ENCODE measurements at regions not wholly inside any gene's neighbourhood (a gene's known extent, or its start where the extent isn't known, plus 50 kb on each side); places are given as distances from the start of the nearest gene placed in this dataset.
"Not testable (repeated sequence)": the region's sequence is repeated elsewhere in the genome, so short reads cannot be mapped to it uniquely, and the experiment has no call there.

DNA sequence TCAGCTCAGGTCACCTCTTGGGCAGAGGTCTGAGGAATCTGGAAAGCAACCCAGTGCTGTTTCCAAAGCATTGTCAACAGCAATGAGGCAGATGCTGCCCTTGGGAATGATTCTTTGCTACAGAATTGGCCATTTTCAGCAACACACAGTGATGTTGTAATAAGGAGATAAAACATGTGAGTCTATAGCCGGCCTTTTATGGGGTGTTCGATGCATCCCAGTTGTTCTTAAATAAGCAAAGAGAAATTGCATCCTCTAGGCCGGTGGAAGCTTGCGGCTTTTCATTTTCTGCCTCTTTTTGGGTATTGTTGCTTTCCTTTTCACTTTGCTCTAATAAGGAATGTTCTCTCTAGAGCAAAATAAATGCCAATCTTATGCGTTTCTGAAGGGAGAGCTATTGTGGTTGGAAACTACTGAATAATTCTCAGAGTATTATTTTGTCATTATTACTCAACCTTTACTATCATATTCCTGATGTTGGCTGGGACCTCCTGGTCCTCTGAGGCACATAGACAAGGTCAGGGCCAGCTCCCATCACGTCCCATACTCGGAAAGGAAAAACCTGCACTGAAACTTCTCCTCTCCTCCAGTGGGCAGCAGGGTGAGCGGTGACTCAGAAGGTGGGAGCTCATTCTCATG, 214.2 kb downstream of the CDH26 start:
- no peak for DNase-seq

DNA sequence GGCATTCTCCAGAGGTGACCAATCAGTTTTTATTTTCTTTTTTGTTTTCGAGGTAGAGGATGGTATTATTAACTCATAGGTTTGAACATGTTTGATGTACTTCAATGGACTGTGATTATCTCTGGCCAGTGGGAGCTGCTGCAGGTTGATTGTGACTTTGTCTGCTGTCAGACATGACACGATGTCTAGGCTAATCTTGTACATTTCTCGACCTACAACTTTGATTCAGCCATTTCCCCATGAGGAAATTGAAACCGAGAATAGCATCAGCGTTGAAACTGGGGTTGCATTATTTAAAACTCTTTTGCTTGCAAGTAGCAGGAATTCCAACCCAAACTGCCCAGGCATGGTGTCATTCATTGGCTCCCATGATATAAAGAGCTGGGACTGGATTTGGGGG, 218.9 kb downstream of the CDH26 start:
- no peak for DNase-seq

DNA sequence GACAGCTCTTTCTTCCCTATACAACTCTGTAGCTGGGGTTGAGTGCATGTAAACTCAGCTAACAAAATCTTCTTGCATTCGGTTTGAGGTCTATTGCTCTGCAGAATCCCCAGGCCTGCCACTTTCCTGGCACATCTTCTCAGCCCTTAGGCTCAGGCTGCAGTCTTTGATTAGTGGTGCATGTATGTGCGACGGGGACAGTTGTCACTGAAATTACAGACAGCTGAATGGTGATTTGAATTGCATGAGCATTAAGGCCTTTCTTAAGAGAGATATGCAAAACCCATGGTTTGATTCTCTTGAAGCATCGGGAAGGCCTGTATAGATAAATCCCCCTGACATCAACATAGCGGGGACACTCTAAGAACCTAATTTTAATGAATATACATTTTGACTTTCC, 222.8 kb downstream of the CDH26 start:
- DNase-seq: no peak

DNA sequence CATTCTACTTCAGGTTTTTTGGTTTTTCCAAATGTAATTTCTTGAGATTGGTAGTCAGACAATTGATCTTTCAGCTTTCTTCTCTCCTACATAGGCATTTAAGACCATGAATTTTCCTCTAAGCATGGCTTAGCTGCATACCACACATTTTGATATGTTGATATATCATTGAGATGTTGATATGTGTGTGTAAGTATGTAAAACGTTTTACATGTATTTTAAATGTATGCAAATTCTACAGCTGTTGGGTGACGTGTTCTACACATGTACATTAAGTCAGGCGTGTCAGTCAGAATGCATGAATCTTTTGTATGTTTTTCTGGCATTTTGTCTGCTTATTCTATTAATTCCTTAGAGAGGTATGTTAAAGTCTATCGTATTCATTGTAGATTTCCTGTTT, 228.2 kb downstream of the CDH26 start:
- DNase-seq: no peak

DNA sequence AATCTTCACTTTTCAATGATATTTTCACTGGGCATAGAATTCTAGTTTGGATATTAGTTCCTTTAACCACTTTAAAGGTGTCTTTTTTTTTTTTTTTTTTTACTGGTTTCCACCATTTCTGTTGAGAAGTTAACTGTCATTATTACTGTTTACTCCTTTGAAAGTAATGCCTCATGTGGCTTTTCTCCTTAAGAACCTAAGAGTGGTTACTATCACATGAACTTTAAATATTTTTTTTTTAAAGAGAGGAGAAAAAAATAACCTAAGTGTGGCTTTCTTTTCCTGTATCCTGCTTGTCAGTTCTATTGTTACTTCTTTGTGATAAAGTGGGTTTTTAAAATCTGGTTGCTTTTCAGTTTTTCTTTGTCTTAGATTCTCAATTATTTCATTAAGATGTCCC, 229.5 kb downstream of the CDH26 start:
- DNase-seq: no peak

DNA sequence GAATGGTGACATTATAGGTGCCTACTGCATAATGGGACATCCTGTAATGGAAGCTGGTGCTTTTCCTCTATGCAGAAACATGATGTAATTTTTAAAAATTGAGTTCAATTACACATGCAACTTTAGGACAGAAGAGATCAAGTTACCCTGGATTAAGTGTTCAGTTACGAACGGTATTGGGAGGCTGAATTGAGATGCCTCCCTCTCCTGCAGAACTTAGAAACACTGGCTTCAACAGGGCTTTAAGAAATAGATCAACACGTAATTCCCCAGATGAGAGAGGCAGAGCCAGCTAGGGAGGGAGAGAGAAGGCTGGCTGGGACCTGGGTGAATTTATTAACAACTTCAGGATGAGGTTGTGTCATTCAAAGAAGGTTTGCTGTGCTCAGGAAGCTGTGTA, 232.8 kb downstream of the CDH26 start:
- no peak for DNase-seq

DNA sequence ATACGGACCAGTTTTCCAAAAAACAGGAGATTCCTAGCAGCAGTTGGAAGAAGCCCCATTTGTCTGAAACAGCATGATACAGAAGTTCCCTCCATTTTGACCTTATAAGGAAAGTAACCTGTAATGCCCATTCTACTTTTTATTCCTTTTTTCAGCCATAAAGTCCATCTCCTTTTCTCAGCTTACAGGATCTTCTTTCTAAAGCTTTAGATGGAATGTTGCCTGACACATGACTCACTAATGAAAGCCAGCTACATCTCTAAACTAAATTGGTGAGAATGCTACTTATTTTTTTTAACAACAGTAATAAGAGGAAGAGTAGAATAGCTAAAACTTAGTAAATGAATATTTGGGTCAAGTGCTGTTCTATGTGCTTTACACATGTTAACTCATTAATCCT, 234.1 kb downstream of the CDH26 start:
- no peak for DNase-seq

DNA sequence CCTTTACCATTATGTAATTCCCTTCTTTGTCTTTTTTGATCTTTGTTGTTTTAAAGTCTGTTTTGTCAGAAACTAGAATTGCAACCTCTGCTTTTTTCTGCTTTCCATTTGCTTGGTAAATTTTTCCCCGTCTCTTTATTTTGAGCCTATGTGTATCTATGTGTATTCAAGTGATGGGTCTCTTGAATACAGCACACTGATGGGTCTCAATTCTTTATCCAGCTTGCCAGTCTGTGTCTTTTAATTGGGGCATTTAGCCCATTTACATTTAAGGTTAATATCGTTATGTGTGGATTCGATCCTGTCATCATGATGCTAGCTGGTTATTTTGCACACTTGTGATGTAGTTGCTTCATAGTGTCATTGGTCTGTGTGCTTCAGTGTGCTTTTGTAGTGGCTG, 240.9 kb downstream of the CDH26 start:
- not testable (repeated sequence) for DNase-seq

DNA sequence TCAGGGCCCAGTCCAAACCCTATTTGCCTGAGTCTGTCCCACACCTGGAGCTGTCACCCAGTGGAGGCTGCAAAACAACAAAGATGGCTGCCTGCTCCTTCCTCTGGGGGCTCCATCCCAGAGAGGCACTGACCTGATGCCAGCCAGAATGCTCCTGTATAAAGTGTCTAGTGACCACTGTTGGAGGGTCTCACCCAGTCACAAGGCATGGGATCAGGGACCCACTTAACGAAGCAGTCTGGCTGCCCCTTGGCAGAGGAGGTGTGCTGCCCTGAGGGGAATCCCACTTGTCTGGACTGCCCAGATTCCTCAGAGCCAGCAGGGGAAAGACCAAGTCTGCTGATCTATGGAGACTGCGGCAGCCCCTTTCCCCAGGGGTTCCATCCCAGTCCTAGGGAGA, 241.6 kb downstream of the CDH26 start:
- DNase-seq: no peak

DNA sequence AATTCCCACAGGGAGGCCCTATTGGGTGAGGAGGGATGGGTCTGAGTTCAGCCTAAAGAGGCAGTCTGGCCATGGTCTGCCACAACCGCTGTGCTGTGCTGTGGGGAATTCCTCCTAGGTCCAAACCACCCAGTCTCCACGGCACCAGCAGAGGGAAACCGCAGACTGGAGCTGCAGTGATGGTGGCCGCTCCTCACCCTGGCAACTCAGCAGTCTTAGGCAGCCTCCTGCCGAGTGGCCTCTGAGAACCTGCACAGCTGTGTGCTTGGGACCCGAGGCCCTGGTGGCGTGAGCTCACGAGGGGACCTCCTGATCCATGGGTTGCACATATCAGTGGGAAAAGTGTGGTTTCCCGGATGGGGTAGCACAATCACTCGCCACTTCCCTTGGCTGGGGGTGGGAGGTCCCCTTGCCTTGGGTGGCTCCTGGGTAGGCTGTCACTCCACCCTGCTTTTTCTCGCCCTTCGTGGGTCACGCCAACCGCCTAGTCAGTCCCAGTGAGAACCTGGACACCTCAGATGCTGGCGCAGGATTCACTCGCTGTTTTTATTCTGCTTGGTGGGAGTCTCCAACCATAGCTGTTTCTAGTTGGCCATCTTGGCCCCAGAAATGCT, 242.2 kb downstream of the CDH26 start:
- DNase-seq: no peak

DNA sequence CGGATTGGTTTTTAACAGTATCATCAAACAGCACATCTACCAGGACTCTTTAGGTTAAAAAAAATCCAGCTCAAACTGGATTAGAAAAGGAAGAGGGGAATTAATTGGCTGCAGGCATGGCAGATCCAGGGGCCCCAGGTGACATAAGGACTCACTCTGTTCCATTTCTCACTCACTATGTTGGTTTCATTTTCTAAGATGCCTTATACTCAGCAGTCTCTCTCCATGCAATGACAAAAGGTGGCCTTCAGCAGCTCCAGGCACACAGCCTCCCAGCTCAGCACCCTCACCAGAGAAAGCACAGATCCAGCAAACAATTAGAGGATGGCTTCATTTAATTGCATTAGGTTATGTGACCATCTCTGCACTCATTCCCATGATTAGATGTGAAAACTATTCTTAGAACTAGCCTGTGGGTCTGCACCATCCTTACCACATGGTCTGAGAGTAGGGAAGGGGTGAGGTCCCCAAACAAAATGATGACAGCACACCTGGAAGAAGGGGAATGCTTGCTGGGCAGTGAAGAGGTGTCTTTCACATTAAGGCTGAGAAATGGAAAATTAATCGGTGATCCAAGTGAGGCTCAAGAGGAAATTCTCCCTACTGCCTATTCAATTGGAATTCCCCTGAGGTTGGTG, 243.1 kb downstream of the CDH26 start:
- no peak for DNase-seq

DNA sequence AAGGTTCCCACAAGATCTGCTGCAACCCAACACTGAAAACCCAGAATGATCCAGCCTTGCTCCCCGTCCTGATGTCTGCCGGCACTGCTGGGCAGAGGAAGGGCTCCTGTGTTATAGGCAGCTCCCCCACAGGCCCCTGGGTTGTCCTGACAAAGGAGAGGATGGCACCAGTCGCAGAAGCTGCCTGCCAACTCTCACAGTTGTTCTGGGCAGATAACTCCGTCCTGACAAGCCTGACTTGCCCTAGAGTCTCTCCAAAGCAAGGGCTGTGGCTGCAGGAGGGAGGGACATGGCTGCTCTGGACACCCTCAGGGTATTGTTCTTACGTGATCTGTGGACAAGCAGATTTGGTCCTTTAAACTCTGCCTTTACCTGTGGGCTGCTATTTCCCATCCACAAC, 243.8 kb downstream of the CDH26 start:
- DNase-seq: no peak

DNA sequence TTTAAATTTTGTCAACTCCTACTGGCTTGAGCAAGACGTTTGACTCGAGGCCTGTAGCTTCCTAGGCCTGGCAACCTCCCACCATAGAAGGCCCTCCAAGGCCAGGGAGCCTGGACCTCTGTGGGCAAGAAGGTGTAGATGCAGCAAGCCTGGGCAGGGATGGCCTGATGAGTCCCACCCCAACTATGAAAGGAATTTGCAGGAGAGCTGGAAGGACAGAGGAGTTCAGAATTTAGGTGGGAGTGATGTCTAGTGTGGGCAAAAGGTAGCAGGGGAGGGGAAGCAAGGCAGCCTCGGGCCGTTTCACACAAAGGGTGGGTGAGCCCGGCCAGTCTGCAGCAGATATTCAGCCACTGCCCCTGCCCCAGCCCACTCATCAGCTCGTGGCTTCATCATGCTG, 245.2 kb downstream of the CDH26 start:
- DNase-seq: no peak

DNA sequence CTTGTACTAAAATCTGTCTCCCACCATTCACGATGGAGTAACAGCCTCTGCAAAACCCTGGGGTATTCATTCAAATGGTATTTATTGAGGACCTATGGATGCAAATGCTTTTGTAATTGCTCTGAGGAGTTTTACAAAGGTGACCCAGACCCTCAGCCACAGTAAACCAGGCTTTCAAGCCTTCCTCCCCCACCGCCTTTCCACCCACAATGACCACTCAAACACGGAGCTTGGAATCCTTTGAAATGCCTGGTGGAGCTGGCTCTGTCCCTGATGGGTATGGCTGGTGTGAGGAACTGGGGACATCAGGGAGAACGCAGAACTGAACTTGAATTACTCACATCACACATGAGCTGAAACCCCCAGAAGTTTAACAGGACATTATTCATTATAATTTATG, 246.4 kb downstream of the CDH26 start:
- no peak for DNase-seq

DNA sequence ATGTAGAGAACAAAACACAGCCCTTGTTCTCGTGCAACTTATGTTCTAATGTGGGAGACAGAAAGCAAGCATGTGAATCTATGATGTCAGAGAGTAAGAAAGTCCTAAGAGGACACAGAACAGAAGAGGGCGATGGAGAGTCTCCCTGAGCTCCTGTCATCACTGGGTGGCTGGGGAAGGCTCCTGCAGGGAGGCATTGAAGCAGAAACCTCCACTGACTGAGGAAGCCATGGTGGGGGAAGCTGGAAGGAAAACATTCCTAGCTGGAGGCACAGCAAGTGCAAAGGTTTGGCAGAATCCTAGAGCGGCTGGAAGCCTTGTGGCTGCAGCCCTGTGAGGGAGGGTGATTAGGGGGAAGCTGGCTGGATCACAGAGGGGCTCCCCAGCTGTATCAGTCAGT, 248.0 kb downstream of the CDH26 start:
- DNase-seq: no peak

DNA sequence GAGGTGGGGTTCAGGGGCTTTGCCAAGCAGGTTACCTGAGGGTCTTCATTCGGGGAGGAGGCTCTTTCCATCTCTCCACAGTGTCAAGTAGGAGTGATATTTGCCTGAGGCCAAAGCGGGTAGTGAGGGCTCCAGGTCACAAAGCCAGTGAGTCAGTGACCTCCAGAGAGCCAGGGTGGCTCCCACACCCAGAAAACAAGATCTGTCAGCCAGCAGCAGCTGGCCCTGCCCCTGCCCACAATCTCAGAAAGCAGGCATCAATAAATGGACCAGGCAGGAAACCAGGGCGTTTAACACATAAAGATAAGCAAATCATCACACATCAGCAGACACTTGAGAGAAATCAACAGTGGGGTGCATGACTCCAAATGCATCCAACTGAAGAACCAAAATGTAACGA, 250.8 kb downstream of the CDH26 start:
- no peak for DNase-seq

DNA sequence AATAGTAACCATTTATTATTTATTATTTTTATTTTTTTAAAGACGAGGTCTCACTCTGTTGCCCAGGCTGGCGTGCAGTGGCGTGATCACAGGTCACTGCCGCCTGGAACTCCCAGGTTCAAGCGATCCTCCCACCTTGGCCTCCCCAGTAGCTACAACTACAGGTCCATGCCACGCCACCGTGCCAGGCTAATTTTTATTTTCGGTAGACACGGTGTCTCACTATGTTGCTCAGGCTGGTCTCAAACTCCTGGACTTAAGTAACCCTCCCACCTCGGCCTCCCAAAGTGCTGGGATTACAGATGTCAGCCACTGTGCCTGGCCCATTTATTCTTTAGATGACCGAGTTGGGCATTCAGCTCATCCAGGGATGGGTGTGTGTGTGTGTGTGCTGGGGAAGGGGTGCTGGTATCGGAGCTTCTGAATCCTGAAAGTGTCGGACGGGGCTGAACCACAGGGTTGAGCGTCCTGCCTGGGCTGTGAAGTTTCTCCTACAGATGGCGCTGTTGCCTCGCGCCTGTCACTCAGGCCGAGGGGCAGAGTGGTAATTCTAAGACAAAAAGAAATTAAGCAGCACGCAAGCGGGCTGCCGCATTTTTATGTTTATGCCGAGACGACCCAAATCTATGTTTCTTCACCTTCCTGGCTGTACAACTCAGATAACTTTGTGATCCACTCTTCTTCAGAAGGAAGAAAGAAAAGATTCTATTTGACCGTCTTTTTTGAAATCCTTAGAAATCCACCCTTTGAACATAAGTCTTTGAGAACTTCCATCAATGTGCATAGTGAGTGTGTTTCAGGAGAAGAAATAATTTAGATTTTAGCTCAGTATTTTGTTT, 252.8 kb downstream of the CDH26 start:
- DNase-seq: peak; percentile 60

DNA sequence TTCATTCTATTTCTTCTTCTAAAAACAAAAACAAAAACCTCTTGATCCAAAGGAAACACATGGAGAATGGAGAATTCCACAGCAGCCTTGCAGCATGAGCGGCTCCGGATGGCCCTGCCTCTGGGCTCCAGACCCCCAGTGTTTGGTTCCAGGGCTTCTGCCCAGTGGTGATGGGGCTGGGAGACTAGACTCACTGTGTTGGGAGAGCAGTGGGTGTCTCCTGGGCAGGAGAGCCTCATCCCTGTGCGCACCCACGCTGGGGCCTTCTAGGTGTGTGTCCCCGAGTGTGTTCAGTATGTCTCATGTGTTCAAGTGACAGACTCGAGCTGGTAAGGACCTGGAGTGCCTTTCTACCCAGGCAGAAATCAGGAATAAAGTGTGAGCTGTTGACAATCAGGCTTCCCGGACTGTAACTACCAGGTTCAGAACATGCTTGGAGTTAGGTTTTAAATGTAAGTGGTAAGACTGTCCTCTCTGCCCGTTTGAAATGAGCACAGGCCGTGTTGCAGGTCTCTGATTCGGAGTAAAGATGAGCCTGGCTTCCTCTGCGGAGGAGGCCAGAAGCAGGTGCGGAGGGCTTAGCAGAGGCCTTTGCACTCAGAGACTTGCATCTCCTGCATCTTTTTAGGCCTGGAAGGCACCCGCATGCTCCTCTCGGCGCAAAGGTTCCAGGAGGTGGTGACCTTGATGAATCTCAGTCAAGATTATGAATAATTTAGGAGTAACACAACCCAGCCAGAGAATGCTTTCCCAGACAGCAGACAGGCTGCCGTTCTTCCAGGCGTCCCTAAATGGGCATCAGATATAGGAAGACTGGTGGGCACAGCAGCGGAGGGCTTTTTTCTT, 253.6 kb downstream of the CDH26 start:
- no peak for DNase-seq

DNA sequence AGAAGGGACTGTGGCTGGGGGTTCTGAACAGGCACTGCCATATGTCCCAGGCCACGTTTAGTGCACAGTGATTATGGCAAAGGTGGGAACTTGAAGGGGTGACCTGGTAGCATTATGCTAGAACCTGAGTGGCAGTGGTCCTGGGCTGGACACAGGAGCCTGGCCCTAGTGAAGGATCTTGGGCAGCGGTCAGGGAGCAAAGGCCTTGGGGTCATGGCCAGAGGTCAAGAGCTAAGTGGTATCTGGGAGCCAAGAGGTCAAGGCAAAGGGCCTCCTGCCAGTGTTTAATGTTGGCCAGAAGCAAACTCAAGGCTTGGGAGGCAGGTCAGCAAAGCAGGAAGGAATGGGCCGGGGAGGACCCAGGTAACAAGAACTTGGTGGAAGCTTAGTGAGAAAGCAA, 254.5 kb downstream of the CDH26 start:
- no peak for DNase-seq

DNA sequence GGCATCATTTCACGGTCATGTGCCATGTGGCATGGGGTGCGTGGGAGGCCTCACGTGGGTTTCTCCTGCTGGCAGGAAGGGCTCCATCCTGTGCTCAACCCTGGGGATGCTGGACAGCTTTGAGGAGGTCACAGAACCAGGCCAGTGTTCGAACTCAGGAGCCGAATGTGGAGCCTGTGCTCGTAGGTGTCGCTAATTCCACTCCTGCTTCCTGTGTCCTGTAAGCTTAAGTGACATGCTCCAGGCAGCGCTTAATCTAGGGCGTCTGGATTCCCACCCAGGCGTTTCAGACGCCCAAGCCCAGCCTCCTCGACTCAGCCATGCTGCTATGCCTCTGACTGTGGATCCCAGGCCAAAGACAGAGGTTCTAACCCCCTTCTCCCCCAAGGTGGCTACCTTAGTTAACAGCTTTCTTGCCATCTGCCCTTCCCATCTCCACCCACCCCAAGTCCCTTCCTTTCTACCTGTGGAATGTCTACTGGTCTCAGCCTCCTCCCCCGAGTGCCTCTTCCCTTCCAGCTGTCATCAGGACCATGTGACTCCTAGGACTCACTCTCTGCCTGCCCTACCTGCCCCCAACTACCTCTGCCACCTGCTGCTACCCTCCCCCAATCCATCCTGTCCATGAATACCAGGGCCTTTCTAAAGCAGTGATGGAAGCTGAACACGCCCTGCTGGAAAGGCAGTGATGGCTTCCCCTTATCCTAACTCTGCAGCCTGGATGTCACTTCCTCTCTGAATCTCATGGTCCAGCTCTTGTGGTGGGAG, 255.1 kb downstream of the CDH26 start:
- DNase-seq: no peak

DNA sequence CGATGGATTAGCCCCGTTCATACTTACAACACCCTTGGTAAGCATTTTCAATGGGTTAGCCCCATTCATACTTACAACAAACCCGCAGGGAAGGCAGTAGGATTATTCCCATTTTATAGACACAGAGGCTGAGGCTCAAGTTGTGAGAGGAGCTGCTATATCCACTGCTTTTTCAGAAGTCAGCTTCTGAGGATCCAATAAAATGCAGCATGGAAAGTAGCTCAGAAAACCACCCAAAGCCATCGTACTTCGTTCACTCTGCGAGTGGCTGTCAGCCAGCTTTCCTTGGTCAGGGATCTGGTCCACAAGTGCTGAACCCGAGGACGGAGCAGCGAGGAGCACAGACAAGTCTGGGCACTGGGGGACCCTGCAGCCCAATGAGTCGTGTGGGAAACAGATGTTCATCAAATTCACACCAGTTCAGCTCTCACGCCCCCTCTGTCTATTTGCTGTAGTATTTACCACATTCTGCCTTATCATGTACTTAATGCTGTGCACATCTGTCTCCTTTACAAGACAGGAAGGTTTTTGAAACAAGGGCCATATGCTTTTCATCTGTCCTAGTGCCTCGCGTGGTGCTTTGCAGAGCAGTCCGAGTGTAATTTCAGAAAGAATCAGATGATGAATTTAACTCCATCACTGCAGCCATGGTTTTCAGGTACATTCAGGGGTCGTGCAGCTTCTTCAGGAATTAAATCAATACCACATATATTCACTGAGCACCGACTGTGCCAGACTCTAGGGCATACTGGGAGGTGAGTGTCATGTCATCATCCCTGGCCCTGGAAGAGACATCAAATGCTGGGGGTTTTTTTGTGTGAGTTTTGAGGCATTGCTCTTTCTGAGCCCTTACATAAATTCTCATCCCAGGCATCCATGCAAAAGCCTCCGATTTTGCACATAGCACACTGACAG, 256.9 kb downstream of the CDH26 start:
- DNase-seq: no peak

Measured in left hindlimb (tissue), 1 donor.